Gastrocnemius medialis (tissue), 4 donors: ENCODE measurements at regions not wholly inside any gene's neighbourhood (a gene's known extent, or its start where the extent isn't known, plus 50 kb on each side); places are given as distances from the start of the nearest gene placed in this dataset.

Experiments used
- POLR2A ChIP-seq, 2 donors: fragments of 450-650 bp; IDR thresholded peaks; one replicate each; pipeline ENCODE4 v1.6.1; 2017; ENCODE audit warnings: antibody characterized with exemption in 2 of 2, mild to moderate bottlenecking in 2 of 2, moderate library complexity in 2 of 2
- TF ChIP-seq, protein P1 (sequence below), 5 experiments: fragments of 450-650 bp in 3 of 5; fragments of 200-600 bp in 2 of 5; sonication (generic) in 2 of 5; IDR thresholded peaks in 4 of 5; conservative IDR thresholded peaks in 1 of 5; 1 replicate in 4 of 5; 2 replicates in 1 of 5; pipeline ENCODE4 v1.5.1; 2016 to 2019; ENCODE audit warnings: antibody characterized with exemption in 5 of 5, mild to moderate bottlenecking in 3 of 5, moderate library complexity in 3 of 5

DNA sequence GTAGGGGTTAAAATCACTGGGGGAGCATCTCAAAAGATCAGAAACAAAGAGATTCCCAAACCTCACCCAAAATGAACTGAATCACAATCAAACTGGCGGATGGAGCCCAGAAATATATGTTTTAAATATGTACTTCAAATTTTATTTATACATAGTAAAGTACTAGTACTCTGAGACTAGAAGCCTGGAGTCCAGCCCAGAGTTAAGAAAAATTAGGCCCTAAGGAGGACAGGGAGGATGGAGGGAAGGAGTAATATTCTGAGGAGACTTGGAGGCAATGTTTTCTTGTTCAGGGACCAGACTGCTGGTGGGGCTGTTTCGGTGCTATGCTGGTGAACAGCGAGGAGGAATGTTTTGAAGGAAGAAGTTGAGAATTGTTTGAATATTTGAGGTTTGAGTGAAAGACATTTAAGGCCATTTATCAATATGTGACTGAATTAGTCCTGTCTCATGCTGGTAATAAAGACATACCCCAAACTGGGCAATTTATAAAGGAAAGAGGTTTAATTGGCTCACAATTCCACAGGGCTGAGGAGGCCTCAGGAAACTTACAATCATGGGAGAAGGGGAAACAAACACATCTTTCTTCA lies 552.4 kb upstream of the DAB2 start:
- TF ChIP-seq, protein P1, sequence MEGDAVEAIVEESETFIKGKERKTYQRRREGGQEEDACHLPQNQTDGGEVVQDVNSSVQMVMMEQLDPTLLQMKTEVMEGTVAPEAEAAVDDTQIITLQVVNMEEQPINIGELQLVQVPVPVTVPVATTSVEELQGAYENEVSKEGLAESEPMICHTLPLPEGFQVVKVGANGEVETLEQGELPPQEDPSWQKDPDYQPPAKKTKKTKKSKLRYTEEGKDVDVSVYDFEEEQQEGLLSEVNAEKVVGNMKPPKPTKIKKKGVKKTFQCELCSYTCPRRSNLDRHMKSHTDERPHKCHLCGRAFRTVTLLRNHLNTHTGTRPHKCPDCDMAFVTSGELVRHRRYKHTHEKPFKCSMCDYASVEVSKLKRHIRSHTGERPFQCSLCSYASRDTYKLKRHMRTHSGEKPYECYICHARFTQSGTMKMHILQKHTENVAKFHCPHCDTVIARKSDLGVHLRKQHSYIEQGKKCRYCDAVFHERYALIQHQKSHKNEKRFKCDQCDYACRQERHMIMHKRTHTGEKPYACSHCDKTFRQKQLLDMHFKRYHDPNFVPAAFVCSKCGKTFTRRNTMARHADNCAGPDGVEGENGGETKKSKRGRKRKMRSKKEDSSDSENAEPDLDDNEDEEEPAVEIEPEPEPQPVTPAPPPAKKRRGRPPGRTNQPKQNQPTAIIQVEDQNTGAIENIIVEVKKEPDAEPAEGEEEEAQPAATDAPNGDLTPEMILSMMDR (IDR thresholded peaks at IDR 0.05 in 4 of 5, conservative IDR thresholded peaks at IDR 0.05 in 1 of 5), result no peak
- no peak for TF ChIP-seq POLR2A (IDR thresholded peaks at IDR 0.05)
